ENCODE measurements at regions not wholly inside any gene's neighbourhood (a gene's known extent, or its start where the extent isn't known, plus 50 kb on each side); places are given as distances from the start of the nearest gene placed in this dataset.

DNA sequence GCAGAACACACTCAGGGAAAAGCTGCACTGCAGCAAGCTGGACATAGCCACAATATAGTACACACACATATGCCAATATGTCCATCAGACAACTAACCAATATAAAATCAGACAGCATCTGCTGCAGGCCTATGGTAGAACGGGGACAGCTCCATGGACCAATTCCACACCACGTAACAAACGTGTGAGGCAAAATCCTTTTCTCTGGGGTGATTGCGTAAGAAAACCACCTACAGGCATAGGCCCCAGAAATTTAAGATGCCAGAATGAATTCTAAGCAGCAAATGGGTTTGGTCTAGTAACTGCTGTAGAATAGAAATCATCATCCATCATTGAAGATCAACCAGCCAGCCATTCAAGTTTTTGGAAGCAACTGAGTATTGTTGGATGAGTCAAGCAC lies 368.9 kb upstream of the TMPO start:
- DNase-seq (ENCODE audit: low spot score), result no peak

DNA sequence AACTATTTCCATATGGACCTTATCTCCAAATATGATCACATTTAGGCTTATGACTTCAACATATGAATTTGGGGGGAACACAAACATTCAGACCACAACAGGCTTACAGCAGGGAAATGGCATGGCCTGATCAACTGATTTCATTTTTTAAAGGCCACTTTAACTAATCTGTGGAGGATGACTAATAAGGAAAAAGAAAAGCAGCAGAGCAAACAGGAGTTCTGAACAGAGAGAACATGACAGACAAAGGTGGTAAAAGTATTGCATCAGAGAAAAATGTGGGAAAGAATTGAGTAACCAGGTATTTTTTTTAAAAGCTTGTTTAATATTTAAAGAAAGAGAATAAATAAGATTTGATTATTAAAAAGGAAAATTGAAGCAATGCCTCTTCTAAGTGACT lies 366.1 kb upstream of the TMPO start:
- DNase-seq (ENCODE audit: low spot score), result no peak

DNA sequence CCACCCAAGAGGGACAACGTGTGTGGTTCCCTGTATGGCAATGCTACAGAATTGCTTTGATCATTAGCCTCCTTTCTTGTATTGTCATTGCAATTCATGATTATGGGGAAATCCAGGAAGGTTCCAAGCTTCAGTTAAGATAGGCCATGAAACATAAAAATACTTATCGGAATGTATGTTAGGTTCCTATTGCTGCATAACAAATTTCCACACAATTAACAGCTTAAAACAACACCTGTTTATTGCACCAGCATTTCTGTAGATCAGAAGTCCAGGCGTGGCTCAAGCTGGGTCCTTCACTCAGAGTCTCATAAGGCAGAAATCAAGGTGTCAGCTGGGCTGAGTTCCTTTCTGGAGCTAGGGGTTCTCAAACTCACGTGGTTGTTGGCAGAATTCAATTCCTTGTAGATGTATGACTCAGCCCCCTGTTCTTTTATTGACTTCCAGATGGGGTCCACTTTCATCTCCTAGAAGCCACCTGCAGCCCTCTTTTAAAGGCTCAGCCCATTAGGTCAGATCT lies 365.6 kb upstream of the TMPO start:
- DNase-seq (ENCODE audit: low spot score), result no peak

DNA sequence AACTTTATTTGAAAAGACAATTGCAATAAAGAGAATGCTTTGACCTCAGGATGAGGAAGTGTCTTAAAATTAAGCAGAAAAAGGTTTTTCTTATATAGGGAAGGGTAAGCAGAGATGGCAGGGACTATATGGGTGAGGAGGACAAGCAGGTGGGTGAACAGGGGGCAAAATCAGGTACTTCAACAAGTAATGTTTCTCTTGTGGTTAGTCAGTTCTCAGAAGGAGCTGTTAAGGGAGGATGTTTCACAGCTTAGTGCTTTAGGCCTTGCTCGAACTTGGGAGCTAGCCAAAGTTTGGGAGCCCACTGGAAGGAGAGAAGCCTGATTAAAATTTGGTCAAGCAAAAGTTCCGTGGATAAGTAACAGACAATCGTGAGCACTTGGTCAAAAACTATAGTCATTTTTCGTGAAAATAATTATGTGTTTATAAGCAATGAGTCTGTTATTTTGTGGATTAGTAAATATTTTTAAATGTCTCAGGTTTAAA lies 364.2 kb upstream of the TMPO start:
- DNase-seq (ENCODE audit: low spot score), result no peak

DNA sequence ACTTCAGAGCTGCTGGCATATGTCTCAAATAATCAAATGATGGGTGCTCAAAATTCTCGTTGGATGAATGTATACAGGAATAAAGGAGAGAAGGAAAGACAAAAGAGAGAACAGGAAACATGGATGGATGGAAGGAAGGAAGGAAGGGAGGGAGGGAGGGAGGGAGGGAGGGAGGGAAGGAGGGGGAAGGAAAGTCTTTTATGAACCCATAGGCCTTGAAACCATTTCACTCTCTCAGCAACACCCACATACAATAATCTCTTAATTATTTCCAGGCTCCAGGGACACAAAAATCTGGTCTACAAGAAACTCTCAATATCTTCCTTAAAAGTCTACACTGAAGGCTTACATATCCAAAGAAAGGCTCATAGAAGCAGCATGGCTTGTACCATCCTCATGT lies 363.4 kb upstream of the TMPO start:
- DNase-seq (ENCODE audit: low spot score), result no peak

DNA sequence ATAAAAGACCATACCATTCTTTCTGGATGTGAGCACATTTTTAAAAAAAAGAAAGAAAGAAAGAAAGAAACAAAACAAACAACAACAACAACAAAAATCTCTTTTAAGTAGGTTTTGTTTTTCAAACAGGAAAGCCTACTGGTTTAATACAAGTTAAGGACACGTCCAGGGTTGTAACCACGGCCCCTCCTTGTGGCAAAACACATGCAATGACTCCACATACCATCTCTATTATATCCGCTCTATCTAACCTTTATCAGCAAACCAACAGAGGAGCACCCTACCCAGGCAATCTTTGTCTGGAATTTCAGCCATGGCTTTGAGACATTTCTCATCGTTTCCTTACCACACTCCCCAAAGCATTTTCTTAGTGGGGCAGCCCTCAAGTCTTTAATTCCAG lies 360.5 kb upstream of the TMPO start:
- peak; percentile 45 for DNase-seq (ENCODE audit: low spot score)

DNA sequence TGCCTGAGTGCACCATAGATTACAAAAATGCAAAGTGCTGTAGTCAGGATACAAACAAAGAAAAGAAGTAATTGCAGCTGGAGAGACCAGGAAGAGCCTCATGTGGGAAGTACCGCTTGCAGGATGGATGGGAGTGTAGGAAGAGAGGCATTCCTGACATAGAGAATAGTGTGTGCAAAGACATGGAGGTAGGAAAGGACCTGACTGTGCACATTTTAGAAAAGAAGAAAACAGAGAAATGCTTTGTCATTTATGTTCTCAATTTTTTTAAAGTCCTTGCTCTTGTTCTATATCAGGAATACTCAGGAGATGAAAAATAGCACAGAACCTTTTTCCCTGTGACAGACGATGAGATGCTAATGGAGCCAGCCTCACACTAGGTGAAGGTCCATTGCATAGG lies 358.7 kb upstream of the TMPO start:
- DNase-seq (ENCODE audit: low spot score), result no peak

DNA sequence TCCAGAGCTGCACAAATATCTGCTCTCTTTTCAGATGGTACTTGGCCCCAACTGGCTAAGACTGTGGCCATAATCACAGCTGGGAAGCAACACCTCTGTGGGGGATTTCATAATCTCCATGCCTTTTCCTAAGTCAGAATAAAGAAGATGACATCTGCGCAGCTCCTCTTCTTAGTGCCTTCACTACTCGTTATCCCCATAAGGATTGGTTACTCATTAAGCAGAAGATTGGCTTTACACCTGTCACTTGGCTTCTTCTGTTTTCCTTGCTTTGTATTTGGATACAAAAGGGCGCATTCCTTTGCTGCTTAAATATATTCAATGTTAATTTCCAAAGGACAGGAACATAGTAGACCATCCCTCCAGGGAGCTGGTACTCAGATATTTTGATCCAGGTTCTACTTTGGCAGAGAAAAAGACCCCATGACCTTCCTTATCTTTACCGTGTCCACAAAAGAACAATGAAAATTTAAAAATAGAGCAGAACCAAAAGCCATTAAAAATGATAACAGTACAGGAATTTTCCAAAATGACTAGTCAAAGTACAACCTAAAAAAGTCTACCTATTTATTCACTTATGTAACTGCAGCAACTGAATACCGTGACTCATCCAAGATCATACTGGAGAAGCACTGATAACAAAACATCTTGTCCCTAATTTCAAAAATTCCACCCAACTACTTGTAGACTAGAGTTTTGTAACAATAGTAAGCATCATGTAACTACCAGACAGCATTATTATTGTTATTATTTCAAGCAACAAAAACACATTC lies 352.3 kb upstream of the TMPO start:
- no peak for DNase-seq (ENCODE audit: low spot score)

DNA sequence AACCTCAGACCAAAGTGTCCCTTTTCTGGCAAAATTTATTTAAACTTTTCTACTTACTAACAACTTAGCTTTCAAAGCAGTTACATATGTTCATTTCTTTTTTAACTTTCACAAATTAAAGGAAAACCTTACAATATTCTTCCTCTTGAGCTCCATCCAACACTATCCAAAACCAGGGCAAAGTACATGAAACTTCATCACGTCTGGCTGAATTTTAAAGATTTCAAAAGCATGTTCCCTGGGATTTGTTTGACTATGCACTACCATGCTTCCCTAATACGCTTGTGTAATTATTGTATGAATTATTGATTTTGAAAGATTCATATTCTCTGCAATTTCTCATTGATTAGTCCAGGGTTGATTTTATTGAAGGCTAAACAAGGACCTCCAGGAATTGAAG lies 343.1 kb upstream of the TMPO start:
- no peak for DNase-seq (ENCODE audit: low spot score)

DNA sequence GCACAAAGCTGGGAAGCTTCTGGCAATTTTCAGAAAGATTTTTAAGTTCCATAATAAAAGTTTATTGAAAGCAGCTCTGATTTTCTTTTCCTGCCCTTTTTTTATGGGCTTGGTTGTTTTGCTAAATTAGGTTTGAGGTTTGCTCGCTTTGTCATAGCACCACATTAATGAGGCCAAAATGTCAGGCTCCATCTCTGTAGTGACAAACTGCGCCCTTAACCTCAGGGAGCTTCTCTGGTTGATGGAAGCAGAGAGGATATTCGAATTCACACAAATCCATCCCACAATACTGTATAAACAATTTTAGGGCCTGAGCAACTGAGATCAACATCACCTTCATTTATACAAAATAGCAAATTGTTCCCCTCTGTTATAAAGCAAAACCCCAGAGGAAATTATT lies 342.6 kb upstream of the TMPO start:
- no peak for DNase-seq (ENCODE audit: low spot score)

DNA sequence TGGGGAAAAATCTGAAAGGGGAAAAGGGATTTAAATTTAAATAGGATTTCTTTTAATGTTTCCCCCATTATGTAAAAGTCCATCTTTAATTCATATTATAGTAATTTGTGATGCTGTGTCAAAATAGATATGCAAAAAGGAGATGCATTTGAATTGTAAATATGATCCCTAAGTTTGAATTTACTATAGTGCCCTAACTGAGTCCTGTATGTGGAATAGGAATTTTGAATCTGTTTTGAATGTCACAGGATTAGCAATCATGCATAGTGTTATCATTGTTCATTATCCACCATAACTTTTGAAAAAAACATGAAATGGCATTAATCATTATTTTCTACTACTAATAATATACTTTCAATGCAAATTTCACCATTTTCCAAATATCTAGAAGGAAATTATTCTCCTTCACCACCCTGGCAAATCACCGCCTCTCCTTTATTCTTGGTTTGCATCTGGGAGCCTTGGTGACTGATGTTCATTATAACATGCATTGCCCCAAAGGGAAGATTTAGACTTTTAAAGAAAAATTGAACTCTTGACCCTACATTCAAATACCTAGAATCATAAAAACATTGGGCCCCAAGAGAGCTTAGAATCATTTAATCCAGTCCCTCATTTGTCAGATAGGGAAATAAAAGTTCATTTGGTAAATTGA lies 341.5 kb upstream of the TMPO start:
- DNase-seq (ENCODE audit: low spot score), result no peak

DNA sequence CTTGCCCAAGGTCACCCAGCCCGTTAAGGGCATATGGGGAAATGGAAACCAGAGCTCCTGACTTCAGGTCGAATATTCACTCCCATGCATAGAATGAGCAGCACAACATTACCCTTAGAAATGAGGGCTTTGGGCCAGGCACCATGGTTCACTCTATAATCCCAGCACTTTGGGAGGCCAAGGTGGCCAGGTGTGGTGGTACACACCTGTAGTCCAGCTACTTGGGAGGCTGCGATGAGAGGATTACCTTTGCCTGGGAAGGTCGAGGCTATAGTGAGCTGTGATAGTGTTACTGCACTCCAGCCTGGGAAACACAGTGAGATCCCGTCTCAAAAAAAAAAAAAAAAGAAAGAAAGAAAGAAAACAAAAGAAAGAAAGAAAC lies 341.0 kb upstream of the TMPO start:
- no peak for DNase-seq (ENCODE audit: low spot score)

DNA sequence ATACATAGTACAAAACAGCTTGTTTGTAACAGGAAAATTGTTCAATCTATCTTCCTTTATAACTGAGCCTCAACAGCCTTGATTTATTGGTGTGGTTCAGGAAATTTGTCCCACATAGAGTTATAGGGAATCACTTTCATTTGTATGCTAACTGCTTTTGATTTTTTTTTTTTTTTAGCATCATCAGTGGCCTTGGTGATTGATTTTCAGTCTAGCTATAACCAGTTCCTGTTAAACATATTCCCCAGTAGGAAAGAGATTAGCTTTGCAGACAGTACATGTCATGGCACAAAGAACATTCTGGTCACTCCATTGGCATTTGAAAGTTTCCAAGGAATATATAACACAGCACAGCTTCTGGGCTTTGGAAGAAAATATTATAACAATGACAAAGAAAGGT lies 337.3 kb upstream of the TMPO start:
- DNase-seq (ENCODE audit: low spot score), result no peak

DNA sequence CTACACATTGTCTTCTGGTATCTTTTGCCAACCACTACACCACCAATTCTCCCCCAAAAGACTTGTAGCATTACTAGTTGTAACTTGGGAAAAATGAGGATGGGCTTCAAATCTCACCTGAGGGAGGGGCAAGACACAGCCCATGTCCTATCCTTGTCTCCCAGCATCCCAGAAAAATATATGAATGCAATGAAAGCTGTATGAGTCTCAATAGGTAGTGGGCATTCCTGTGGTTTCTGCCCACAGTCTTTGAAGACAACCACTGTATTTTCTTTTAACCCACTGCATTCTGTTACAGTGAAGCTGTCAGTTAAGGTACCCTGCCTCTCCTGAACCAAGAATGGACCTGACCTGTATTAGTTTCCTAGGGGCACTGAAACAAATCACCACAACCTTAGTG lies 336.2 kb upstream of the TMPO start:
- DNase-seq (ENCODE audit: low spot score), result no peak

DNA sequence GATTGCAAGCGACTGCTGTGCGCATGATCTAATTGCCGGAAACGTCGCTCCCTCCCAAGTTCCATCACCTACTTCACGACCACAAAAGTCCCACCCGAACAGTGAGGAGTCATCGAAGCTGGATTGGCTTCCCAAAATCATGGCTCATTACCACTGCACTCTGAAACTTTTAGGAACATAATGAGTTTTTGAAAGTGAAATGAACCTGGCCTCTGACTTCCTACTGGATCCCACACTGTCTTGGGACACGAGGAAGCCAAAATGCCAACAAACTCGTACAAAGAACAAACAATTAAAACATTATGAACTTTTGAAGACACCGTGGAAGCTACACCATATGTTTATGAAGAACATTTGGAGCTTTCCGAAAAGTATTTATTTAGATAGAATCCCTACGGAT lies 334.8 kb upstream of the TMPO start:
- no peak for DNase-seq (ENCODE audit: low spot score)

DNA sequence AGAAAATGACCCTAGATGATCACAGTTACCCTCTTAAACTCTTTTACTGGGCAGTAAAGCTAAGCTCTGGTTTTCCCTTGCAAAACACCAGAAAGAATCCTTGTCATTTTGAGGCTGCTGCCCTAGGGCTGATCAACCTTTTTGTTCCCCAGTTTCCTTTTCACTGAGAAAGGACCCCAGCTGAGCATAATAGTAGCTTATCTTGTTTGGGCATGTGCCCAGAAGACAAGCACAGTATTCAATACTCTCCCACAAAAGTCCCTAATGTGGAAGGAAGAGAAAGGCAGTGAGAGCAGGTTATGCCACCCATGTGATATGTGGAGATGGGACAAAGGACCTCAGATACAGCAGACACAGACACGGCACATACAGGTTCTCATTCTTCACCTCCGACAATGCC lies 332.6 kb upstream of the TMPO start:
- DNase-seq (ENCODE audit: low spot score), result no peak

DNA sequence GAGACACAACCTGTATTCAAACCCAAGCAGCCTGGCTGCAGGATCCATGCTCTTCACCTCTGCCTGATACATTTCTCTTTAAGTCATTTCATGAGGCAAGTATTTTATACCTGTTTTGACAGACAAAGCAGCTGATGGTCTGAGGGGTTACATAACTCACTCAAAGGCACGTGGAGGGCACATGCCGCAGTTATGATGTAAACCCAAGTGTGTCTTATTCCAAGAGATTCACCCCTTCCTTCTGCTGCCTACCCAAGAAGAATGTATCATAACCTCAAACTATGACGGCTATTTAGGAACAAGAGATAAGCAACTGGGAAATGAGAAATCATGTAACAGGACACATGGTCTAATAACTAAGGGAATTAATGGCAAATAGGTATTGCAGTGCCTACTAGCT lies 329.8 kb upstream of the TMPO start:
- DNase-seq (ENCODE audit: low spot score), result no peak

DNA sequence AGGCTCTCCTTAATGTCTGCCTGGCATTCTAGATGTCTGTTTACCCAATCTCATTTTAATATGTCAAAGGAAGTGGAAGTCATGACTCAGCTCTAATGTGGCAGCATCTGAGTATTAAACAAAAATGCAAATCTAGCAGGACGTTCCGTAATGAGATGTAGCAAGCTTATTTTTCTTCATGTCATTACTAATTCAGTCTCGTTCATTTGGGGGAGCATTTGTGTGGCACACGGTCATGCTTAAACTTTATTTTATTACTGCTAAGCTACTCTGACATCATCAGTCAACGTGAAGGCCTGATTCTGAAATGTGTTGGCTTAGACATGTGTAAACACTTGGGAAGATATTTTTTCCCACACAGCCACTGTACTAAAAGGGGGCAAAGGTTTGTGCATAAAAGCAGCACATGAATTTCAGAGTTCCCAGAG lies 326.7 kb upstream of the TMPO start:
- DNase-seq (ENCODE audit: low spot score), result no peak

DNA sequence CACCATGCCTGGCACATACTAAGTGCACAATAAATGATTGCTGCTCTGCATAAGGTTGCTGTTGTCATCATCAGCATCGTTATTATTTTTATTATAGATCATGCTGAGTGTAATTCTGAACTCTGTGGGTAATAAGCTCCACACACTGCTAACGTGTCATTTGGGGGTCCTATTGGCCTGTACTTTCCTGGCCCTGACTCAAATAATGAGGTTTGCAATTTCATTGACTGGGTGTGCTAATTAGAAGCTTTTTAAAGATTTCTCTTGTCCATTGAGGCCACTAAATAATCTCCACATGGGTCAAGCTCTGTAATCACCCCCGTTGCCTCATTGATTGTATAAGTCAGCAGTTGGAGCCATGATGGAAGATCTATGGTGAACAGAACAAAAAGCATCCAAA lies 320.8 kb upstream of the TMPO start:
- DNase-seq (ENCODE audit: low spot score), result no peak

DNA sequence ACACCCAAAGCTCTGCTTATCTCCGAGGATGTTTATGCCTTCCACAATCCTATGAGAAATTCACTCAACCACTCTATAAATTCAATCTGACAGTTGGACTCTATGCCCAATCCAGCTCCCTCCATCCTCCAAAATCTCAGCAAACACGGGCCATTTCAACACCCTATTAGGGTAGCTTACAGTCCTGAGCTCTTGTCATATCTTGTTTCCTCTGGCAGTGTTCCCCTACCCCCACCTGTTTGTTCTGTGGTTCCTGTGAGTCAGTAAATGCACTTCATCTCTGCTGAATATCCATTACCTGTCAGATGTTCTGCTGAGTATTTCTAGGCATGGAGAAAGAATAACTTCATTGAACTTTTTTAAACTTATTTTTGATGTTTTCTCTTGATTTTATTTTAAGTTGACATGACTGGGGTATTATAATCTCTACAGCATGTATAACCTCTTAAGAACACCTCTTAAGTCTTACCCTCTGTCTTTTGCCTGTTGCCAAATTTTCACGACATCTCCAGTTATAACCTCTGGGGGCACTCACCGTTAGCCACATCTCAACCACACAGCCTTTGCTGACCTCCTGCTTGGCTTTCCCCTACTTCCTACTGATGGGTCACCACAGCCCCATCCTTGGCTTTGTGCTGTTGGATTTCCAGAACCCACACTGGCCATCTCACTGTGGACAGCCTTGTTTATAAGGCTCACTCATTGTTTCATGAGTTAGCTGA lies 317.0 kb upstream of the TMPO start:
- DNase-seq (ENCODE audit: low spot score), result no peak

DNA sequence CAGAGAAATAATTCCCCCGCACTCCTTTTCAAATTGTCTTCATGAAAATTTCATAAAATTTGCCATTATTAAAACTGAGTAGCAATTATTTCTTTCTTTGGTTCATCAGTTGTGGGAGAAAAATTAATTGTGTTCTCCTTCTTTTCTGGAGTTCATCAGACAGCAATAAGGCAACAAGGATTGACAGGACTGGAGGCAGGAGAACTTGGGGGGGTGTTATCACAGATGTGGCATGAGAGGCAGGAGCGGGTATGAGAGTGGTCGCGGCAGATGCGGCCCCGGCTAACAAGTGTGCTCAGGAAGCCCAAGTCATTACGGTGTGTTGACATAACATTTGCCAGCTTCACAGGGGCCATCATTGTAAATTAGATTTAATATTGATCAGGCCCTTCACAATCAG lies 306.6 kb upstream of the TMPO start:
- DNase-seq (ENCODE audit: low spot score), result no peak

DNA sequence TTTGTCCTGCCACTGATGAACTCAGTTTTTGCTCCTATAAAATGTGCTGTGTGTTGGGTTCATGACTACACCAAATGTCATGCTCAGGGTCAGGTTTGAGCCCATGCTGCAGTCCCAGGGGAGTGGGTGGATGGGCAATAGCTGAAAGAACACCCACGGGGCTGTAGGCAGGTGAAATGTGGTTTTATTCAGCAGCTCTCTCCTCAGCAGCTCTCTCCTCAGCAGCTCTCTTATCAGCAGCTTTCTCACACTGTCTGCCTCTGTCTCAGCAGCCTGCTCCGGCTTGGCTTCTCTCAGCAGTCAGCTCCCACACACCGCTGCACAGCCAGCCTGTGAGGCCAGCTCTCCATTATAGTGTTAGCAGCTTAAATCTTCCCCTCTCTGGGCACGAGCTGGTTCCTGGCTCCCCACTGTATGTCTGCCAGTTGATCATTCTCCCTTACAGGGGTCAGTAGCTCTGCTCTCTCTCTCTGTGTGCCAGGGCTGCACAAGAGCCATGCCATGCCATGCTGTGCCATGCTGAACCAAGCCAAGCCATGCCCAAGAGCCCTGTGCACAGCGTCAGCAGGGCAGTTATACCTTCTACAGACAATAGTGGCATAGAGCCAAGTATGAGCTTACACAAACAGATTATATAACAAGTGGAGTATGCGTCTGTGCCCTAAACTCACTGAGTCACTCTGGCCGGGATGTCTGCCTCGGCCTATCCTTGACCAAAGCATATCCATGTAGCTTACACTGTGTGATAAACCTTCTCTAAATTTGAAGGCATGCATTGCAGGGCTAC lies 303.3 kb upstream of the TMPO start:
- DNase-seq (ENCODE audit: low spot score), result no peak
